ENCODE measurements at regions not wholly inside any gene's neighbourhood (a gene's known extent, or its start where the extent isn't known, plus 50 kb on each side); places are given as distances from the start of the nearest gene placed in this dataset.

DNA sequence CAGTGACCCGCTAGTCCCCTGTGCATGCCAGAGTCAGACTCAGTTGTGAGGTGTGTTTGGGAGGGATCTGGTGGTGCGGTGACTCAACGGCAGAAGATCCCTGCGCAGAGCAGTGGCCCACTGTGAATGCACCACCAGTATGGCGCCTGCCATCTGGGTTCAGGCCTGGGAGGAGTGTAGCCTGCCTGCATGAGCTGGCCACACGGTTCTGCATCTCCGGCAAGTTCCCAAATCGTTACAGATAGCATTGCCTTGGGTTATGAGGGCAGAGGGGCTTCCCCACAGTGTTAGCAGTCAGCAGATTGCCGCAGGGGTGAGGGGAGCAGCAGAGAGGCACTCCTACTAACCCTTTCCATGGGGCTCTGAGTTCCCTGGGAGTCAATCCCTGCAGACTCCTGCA lies 629.6 kb downstream of the TLL1 start (continued):
- no peak for TF ChIP-seq FOXA1 (IDR thresholded peaks at IDR 0.05)
- no peak for TF ChIP-seq GABPA (IDR thresholded peaks at IDR 0.05 in 1 of 2, conservative IDR thresholded peaks at IDR 0.05 in 1 of 2)
- no peak for TF ChIP-seq FOXA2 (IDR thresholded peaks at IDR 0.05)
- TF ChIP-seq YY1 (IDR thresholded peaks at IDR 0.05) = no peak

DNA sequence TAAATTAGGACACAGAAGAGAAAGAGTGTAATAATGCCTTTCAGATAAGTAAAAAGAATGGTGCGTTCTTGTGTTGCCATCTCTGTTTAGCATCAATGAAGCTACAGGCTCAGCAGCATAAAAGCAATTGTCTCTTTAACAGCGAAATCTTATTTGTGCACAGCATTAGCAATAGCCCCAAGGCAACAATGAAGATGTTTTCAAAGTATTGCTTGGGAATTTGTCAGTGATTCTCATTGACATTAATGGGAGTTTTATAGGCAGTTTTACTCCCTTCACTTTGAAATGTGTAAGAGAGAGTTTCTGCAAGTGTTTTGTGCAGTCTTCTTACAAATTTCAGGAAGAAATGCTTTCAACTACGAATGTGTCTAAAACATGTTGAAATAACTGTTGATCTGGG lies 633.0 kb downstream of the TLL1 start:
- Histone ChIP-seq H3K4me1 (ENCODE audit: control insufficient read depth in 4 of 4, insufficient read depth in 4 of 4, low read length in 3 of 4) (no peaks in the 10 kb centered on the region), H3K9me3 (ENCODE audit: control insufficient read depth in 4 of 4, low read length in 3 of 4) (no peaks in the 10 kb centered on the region), H3K27ac (ENCODE audit: low read depth in 1 of 2, low read length in 2 of 2) (no peak overlapping the region), H3K27me3 (ENCODE audit: control insufficient read depth in 4 of 4, insufficient read depth in 4 of 4, low read length in 3 of 4) (no peaks in the 10 kb centered on the region), H3K36me3 (ENCODE audit: control insufficient read depth in 4 of 4, insufficient read depth in 3 of 4, low read depth in 1 of 4, low read length in 3 of 4) (no peaks in the 10 kb centered on the region), H3K4me3 (ENCODE audit: low read depth in 1 of 3, low read length in 3 of 3) (no peak overlapping the region), H3K9ac (ENCODE audit: low read depth in 1 of 2, low read length in 2 of 2) (no peak overlapping the region)
- TF ChIP-seq FOXA1 (IDR thresholded peaks at IDR 0.05) (no peak), MAX (IDR thresholded peaks at IDR 0.05) (no peak), HNF4G (IDR thresholded peaks at IDR 0.05) (no peak), TAF1 (conservative IDR thresholded peaks at IDR 0.05) (no peak), HNF4A (conservative IDR thresholded peaks at IDR 0.05) (no peak)
- TF ChIP-seq, protein P1, sequence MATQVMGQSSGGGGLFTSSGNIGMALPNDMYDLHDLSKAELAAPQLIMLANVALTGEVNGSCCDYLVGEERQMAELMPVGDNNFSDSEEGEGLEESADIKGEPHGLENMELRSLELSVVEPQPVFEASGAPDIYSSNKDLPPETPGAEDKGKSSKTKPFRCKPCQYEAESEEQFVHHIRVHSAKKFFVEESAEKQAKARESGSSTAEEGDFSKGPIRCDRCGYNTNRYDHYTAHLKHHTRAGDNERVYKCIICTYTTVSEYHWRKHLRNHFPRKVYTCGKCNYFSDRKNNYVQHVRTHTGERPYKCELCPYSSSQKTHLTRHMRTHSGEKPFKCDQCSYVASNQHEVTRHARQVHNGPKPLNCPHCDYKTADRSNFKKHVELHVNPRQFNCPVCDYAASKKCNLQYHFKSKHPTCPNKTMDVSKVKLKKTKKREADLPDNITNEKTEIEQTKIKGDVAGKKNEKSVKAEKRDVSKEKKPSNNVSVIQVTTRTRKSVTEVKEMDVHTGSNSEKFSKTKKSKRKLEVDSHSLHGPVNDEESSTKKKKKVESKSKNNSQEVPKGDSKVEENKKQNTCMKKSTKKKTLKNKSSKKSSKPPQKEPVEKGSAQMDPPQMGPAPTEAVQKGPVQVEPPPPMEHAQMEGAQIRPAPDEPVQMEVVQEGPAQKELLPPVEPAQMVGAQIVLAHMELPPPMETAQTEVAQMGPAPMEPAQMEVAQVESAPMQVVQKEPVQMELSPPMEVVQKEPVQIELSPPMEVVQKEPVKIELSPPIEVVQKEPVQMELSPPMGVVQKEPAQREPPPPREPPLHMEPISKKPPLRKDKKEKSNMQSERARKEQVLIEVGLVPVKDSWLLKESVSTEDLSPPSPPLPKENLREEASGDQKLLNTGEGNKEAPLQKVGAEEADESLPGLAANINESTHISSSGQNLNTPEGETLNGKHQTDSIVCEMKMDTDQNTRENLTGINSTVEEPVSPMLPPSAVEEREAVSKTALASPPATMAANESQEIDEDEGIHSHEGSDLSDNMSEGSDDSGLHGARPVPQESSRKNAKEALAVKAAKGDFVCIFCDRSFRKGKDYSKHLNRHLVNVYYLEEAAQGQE (IDR thresholded peaks at IDR 0.05) = no peak
- 69% methylated on average over 3 of the region's 3 CpGs for WGBS
- no peak for DNase-seq (ENCODE audit: low spot score)

DNA sequence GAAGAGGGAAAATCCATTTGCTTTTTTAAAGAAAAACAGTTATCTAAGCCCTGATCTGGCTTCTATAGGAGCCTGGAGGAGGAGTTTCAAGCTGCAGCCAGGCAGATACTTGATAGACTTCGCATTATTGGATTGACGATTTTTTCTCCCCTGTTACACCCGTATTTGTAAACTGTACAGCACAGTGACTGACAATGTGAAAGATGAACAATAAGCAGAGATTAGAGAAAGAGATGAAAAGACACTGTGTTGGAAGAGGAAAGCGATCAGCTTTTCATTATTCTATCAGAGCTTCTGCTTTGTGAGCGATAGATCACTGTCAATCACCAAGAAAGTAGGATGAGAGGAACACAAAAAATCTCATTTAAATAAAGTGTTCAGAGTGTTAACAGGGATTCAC lies 639.2 kb downstream of the TLL1 start:
- TF ChIP-seq FOXA2 (IDR thresholded peaks at IDR 0.05) (no peak), HNF4A (conservative IDR thresholded peaks at IDR 0.05) (no peak), RAD21 (IDR thresholded peaks at IDR 0.05) (no peak)
- TF ChIP-seq, protein P2, sequence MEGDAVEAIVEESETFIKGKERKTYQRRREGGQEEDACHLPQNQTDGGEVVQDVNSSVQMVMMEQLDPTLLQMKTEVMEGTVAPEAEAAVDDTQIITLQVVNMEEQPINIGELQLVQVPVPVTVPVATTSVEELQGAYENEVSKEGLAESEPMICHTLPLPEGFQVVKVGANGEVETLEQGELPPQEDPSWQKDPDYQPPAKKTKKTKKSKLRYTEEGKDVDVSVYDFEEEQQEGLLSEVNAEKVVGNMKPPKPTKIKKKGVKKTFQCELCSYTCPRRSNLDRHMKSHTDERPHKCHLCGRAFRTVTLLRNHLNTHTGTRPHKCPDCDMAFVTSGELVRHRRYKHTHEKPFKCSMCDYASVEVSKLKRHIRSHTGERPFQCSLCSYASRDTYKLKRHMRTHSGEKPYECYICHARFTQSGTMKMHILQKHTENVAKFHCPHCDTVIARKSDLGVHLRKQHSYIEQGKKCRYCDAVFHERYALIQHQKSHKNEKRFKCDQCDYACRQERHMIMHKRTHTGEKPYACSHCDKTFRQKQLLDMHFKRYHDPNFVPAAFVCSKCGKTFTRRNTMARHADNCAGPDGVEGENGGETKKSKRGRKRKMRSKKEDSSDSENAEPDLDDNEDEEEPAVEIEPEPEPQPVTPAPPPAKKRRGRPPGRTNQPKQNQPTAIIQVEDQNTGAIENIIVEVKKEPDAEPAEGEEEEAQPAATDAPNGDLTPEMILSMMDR (IDR thresholded peaks at IDR 0.05; ENCODE audit: low read depth, low read length, missing input control) = no peak
- WGBS = 74% methylated on average over 5 of the region's 5 CpGs
- no peak overlapping the region for H3K4me3 ChIP-seq (ENCODE audit: low read depth in 1 of 3, low read length in 3 of 3)
- H3K9ac ChIP-seq (ENCODE audit: low read depth in 1 of 2, low read length in 2 of 2) = no peak overlapping the region
- H3K27ac ChIP-seq (ENCODE audit: low read depth in 1 of 2, low read length in 2 of 2) = no peak overlapping the region
- H3K27me3 ChIP-seq (ENCODE audit: control insufficient read depth in 4 of 4, insufficient read depth in 4 of 4, low read length in 3 of 4) = no peaks in the 10 kb centered on the region
- H3K4me1 ChIP-seq (ENCODE audit: control insufficient read depth in 4 of 4, insufficient read depth in 4 of 4, low read length in 3 of 4) = no peaks in the 10 kb centered on the region
- no peak for DNase-seq (ENCODE audit: low spot score)
- no peaks in the 10 kb centered on the region for H3K36me3 ChIP-seq (ENCODE audit: control insufficient read depth in 4 of 4, insufficient read depth in 3 of 4, low read depth in 1 of 4, low read length in 3 of 4)
- no peaks in the 10 kb centered on the region for H3K9me3 ChIP-seq (ENCODE audit: control insufficient read depth in 4 of 4, low read length in 3 of 4)

DNA sequence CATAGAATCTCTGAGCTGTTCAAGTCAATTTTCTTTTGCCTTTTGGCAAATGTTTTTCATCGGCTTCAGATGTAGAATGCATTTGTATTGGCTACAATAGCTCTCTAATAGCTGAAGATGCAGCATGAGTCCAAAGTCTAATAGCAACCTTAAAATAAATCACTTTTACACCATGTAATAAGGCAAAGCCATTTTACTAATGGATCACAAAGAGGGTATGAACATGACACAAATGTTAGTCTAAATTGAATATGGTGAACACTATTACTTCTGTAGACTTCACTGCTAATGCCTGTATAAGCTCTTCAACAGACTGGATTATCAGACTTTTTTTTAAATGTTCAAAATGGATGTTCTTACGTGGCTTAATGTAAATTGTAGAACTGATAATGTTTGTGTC lies 645.3 kb downstream of the TLL1 start:
- H3K4me1 ChIP-seq (ENCODE audit: control insufficient read depth in 4 of 4, insufficient read depth in 4 of 4, low read length in 3 of 4) = no peaks in the 10 kb centered on the region
- no peak overlapping the region for H3K4me3 ChIP-seq (ENCODE audit: low read depth in 1 of 3, low read length in 3 of 3)
- no peak overlapping the region for H3K27ac ChIP-seq (ENCODE audit: low read depth in 1 of 2, low read length in 2 of 2)
- no peaks in the 10 kb centered on the region for H3K9me3 ChIP-seq (ENCODE audit: control insufficient read depth in 4 of 4, low read length in 3 of 4)
- no peaks in the 10 kb centered on the region for H3K36me3 ChIP-seq (ENCODE audit: control insufficient read depth in 4 of 4, insufficient read depth in 3 of 4, low read depth in 1 of 4, low read length in 3 of 4)
- WGBS = 66% methylated on average over 2 of the region's 2 CpGs
- no peaks in the 10 kb centered on the region for H3K27me3 ChIP-seq (ENCODE audit: control insufficient read depth in 4 of 4, insufficient read depth in 4 of 4, low read length in 3 of 4)
- no peak overlapping the region for H3K9ac ChIP-seq (ENCODE audit: low read depth in 1 of 2, low read length in 2 of 2)
- no peak for DNase-seq (ENCODE audit: low spot score)
- TF ChIP-seq JUND (IDR thresholded peaks at IDR 0.05) (no peak), NR2F2 (IDR thresholded peaks at IDR 0.05) (no peak), SP1 (IDR thresholded peaks at IDR 0.05) (no peak), ATF3 (IDR thresholded peaks at IDR 0.05) (no peak), MAX (IDR thresholded peaks at IDR 0.05) (no peak), TAF1 (conservative IDR thresholded peaks at IDR 0.05) (no peak), RXRA (IDR thresholded peaks at IDR 0.05) (no peak), FOXA2 (IDR thresholded peaks at IDR 0.05) (no peak)
- TF ChIP-seq, protein P2 (IDR thresholded peaks at IDR 0.05; ENCODE audit: low read depth, low read length, missing input control) = no peak
- TF ChIP-seq, protein P3, sequence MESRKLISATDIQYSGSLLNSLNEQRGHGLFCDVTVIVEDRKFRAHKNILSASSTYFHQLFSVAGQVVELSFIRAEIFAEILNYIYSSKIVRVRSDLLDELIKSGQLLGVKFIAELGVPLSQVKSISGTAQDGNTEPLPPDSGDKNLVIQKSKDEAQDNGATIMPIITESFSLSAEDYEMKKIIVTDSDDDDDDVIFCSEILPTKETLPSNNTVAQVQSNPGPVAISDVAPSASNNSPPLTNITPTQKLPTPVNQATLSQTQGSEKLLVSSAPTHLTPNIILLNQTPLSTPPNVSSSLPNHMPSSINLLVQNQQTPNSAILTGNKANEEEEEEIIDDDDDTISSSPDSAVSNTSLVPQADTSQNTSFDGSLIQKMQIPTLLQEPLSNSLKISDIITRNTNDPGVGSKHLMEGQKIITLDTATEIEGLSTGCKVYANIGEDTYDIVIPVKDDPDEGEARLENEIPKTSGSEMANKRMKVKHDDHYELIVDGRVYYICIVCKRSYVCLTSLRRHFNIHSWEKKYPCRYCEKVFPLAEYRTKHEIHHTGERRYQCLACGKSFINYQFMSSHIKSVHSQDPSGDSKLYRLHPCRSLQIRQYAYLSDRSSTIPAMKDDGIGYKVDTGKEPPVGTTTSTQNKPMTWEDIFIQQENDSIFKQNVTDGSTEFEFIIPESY (IDR thresholded peaks at IDR 0.05) = no peak

Measured in liver (tissue), 8 donors.